CD14-positive monocyte (primary cell): ENCODE measurements at regions not wholly inside any gene's neighbourhood (a gene's known extent, or its start where the extent isn't known, plus 50 kb on each side); places are given as distances from the start of the nearest gene placed in this dataset.

Experiments used
- DNase-seq, 3 donors: peaks; one replicate each; pipeline ENCODE4 v3.0.0-alpha.2; 2011 to 2022
- H2AFZ ChIP-seq: 2 replicates; pipeline ENCODE4 v1.6.0; 2012; ENCODE audit warnings: mild to moderate bottlenecking, low read depth, low read length, inconsistent platforms; ENCODE audit not compliant: insufficient read depth, poor library complexity, severe bottlenecking
- H3K27ac ChIP-seq, 2 donors: 1 replicate in 1 of 2; 2 replicates in 1 of 2; pipeline ENCODE4 v1.5.1; 2012 to 2013; ENCODE audit warnings: low read length in 2 of 2, control low read depth in 1 of 2, inconsistent platforms in 1 of 2, low read depth in 1 of 2, mild to moderate bottlenecking in 1 of 2
- H3K27me3 ChIP-seq, 2 donors: one replicate each; pipeline versions ENCODE4 v1.6.0 to v1.6.1; 2011 to 2013; ENCODE audit warnings: low read length in 2 of 2; ENCODE audit not compliant: control insufficient read depth in 2 of 2, insufficient read depth in 2 of 2
- H3K36me3 ChIP-seq, 2 donors: replicated peaks in 1 of 2; 1 replicate in 1 of 2; 2 replicates in 1 of 2; pipeline versions ENCODE4 v1.5.1 to v1.6.1; 2012 to 2013; ENCODE audit warnings: low read length in 2 of 2, control low read depth in 1 of 2, inconsistent platforms in 1 of 2, mild to moderate bottlenecking in 1 of 2; ENCODE audit not compliant: insufficient read depth in 2 of 2, control insufficient read depth in 1 of 2
- H3K4me1 ChIP-seq, 2 donors: 1 replicate in 1 of 2; 2 replicates in 1 of 2; pipeline versions ENCODE4 v1.5.1 to v1.6.1; 2012 to 2013; ENCODE audit warnings: low read length in 2 of 2, control low read depth in 1 of 2, inconsistent platforms in 1 of 2, mild to moderate bottlenecking in 1 of 2, moderate library complexity in 1 of 2; ENCODE audit not compliant: insufficient read depth in 2 of 2, control insufficient read depth in 1 of 2
- H3K4me2 ChIP-seq: replicated peaks from 2 replicates; pipeline ENCODE3; 2012; ENCODE audit warnings: low read length, moderate library complexity, mild to moderate bottlenecking; ENCODE audit not compliant: poor library complexity, severe bottlenecking; ENCODE audit errors: extremely low read depth
- H3K4me3 ChIP-seq, 3 experiments: fragments of 200-600 bp in 1 of 3; sonication (generic) in 1 of 3; replicated peaks in 1 of 3; 1 replicate in 2 of 3; 2 replicates in 1 of 3; pipeline ENCODE4 v1.5.1; 2011 to 2013; ENCODE audit warnings: low read length in 3 of 3, mild to moderate bottlenecking in 3 of 3, control low read depth in 2 of 3, low read depth in 2 of 3, inconsistent platforms in 1 of 3, moderate library complexity in 1 of 3
- H3K79me2 ChIP-seq: 2 replicates; pipeline ENCODE4 v1.6.0; 2012; ENCODE audit warnings: mild to moderate bottlenecking, control low read depth, inconsistent platforms, low read length, moderate library complexity; ENCODE audit not compliant: insufficient read depth
- H3K9ac ChIP-seq: 2 replicates; pipeline ENCODE4 v1.6.0; 2017; ENCODE audit warnings: low read length, mild to moderate bottlenecking; ENCODE audit not compliant: insufficient read depth, poor library complexity, severe bottlenecking
- H3K9me3 ChIP-seq, 2 donors: replicated peaks in 1 of 2; 1 replicate in 1 of 2; 2 replicates in 1 of 2; pipeline versions ENCODE4 v1.5.1 to v1.6.1; 2012 to 2013; ENCODE audit warnings: low read length in 2 of 2, control low read depth in 1 of 2; ENCODE audit not compliant: control insufficient read depth in 1 of 2, insufficient read depth in 1 of 2
- H4K20me1 ChIP-seq: 2 replicates; pipeline ENCODE4 v1.6.0; 2012; ENCODE audit warnings: mild to moderate bottlenecking, low read length, control low read depth, moderate library complexity; ENCODE audit not compliant: insufficient read depth
- H3K27ac Mint-ChIP-seq, 7 donors: one replicate each; pipeline ENCODE4 v1.8.0; 2020; ENCODE audit warnings: mild to moderate bottlenecking in 7 of 7, mixed read lengths in 7 of 7, moderate library complexity in 6 of 7, inconsistent platforms in 2 of 7
- H3K27me3 Mint-ChIP-seq, 3 donors: one replicate each; pipeline ENCODE4 v1.8.0; 2021 to 2022; ENCODE audit warnings: low read depth in 3 of 3, mild to moderate bottlenecking in 3 of 3, mixed read lengths in 3 of 3, moderate library complexity in 3 of 3, inconsistent platforms in 1 of 3
- H3K36me3 Mint-ChIP-seq, 2 donors: one replicate each; pipeline ENCODE4 v1.8.0; 2020; ENCODE audit warnings: mixed read lengths in 2 of 2, inconsistent platforms in 1 of 2, mild to moderate bottlenecking in 1 of 2
- H3K4me1 Mint-ChIP-seq: one replicate; pipeline ENCODE4 v1.8.0; 2020; ENCODE audit warnings: mild to moderate bottlenecking, mixed read lengths
- H3K4me3 Mint-ChIP-seq, 2 donors: one replicate each; pipeline ENCODE4 v1.8.0; 2020; ENCODE audit warnings: mild to moderate bottlenecking in 2 of 2, mixed read lengths in 2 of 2, moderate library complexity in 1 of 2
- H3K9me3 Mint-ChIP-seq, 7 donors: one replicate each; pipeline ENCODE4 v1.8.0; 2020 to 2022; ENCODE audit warnings: mixed read lengths in 7 of 7, mild to moderate bottlenecking in 6 of 7, moderate library complexity in 6 of 7, inconsistent platforms in 2 of 7
- CTCF ChIP-seq: fragments of 200-600 bp; IDR thresholded peaks from one replicate; pipeline ENCODE4 v1.8.0; 2022; ENCODE audit warnings: antibody characterized with exemption, mild to moderate bottlenecking
- WGBS: methylation state at CpG from one replicate; pipeline ENCODE4 v1.1.5; 2013; ENCODE audit warnings: missing lambda C conversion rate; ENCODE audit not compliant: insufficient coverage; 5-methylcytosine and 5-hydroxymethylcytosine counted together
- intact Hi-C, 2 donors: fragments of 100-400 bp; cut with micrococcal nuclease; formaldehyde crosslinking; loops; one replicate each; pipeline versions ENCODE4 v1.15.0 to v1.15.1; 2023

- no peak overlapping the region for H3K4me2 ChIP-seq
- H3K4me1 ChIP-seq, result no peaks in the 10 kb centered on the region
- H3K27ac ChIP-seq, result no peak overlapping the region
- no peaks in the 10 kb centered on the region for H3K36me3 ChIP-seq
- H3K9me3 ChIP-seq, result no peaks in the 10 kb centered on the region
- no peak overlapping the region for H3K9ac ChIP-seq
- H3K4me3 Mint-ChIP-seq, result no peak overlapping the region
- intact Hi-C loops, result no loop called here
- no peak for DNase-seq
- no peaks in the 10 kb centered on the region for H3K27me3 ChIP-seq
- no peaks in the 10 kb centered on the region for H3K79me2 ChIP-seq
- H3K27me3 Mint-ChIP-seq, result no peaks in the 10 kb centered on the region
- H3K9me3 Mint-ChIP-seq, result peaks cover 0 to under 1% (median 0%) of the 10 kb centered on the region in 7 donors
- no peak for TF ChIP-seq CTCF
- H2AFZ ChIP-seq, result no peak overlapping the region
- no peaks in the 10 kb centered on the region for H3K36me3 Mint-ChIP-seq
- 100% methylated on average over 1 of the region's 5 CpGs for WGBS
- H3K4me1 Mint-ChIP-seq, result no peaks in the 10 kb centered on the region
- no peaks in the 10 kb centered on the region for H4K20me1 ChIP-seq
- H3K4me3 ChIP-seq, result no peak overlapping the region
- no peak overlapping the region for H3K27ac Mint-ChIP-seq
These were observed 456.8 kb downstream of the DMAC1 start for GRCh38 chr9:7342736-7343135.

- no peak overlapping the region for H3K4me3 ChIP-seq
- no peak overlapping the region for H3K4me3 Mint-ChIP-seq
- H3K4me2 ChIP-seq, result no peak overlapping the region
- H3K4me1 ChIP-seq, result no peaks in the 10 kb centered on the region
- no peaks in the 10 kb centered on the region for H4K20me1 ChIP-seq
- WGBS, result 71% methylated on average over 1 of the region's 1 CpG
- TF ChIP-seq CTCF, result no peak
- intact Hi-C loops, result no loop called here
- no peaks in the 10 kb centered on the region for H3K36me3 Mint-ChIP-seq
- H3K27me3 Mint-ChIP-seq, result no peaks in the 10 kb centered on the region
- H3K27ac Mint-ChIP-seq, result no peak overlapping the region
- no peak overlapping the region for H3K27ac ChIP-seq
- no peaks in the 10 kb centered on the region for H3K36me3 ChIP-seq
- no peaks in the 10 kb centered on the region for H3K9me3 ChIP-seq
- H3K9ac ChIP-seq, result no peak overlapping the region
- H3K4me1 Mint-ChIP-seq, result no peaks in the 10 kb centered on the region
- no peaks in the 10 kb centered on the region for H3K79me2 ChIP-seq
- H2AFZ ChIP-seq, result no peak overlapping the region
- peaks cover 0 to 2% (median 0%) of the 10 kb centered on the region in 7 donors for H3K9me3 Mint-ChIP-seq
- no peak for DNase-seq
- no peaks in the 10 kb centered on the region for H3K27me3 ChIP-seq
These were observed 457.3 kb downstream of the DMAC1 start for GRCh38 chr9:7342229-7342628.
